ENCODE measurements at regions not wholly inside any gene's neighbourhood (a gene's known extent, or its start where the extent isn't known, plus 50 kb on each side); places are given as distances from the start of the nearest gene placed in this dataset.

- no peak overlapping the region for H3K4me3 ChIP-seq (ENCODE audit: low read depth in 1 of 2, low read length in 2 of 2)
- H3K4me1 ChIP-seq (ENCODE audit: control insufficient read depth in 1 of 2, insufficient read depth in 2 of 2, low read length in 2 of 2) = no peaks in the 10 kb centered on the region
- no peaks in the 10 kb centered on the region for H3K36me3 ChIP-seq (ENCODE audit: control insufficient read depth in 1 of 2, insufficient read depth in 2 of 2, low read length in 2 of 2)
- H3K27ac ChIP-seq (ENCODE audit: low read length) = no peak overlapping the region
- H3K27me3 ChIP-seq (ENCODE audit: low read depth, low read length) = no peaks in the 10 kb centered on the region
- H3K9me3 ChIP-seq (ENCODE audit: control insufficient read depth in 1 of 2, low read length in 2 of 2) = no peaks in the 10 kb centered on the region
Observed at GRCh38 chr6:100322886-100323285, 141.8 kb downstream of the SIM1 start.

GRCh38 chr6:100320686-100321085, 144.0 kb downstream of the SIM1 start:
- no peaks in the 10 kb centered on the region for H3K27me3 ChIP-seq (ENCODE audit: low read depth, low read length)
- H3K4me1 ChIP-seq (ENCODE audit: control insufficient read depth in 1 of 2, insufficient read depth in 2 of 2, low read length in 2 of 2) = no peaks in the 10 kb centered on the region
- no peak overlapping the region for H3K4me3 ChIP-seq (ENCODE audit: low read depth in 1 of 2, low read length in 2 of 2)
- no peak overlapping the region for H3K27ac ChIP-seq (ENCODE audit: low read length)
- H3K9me3 ChIP-seq (ENCODE audit: control insufficient read depth in 1 of 2, low read length in 2 of 2) = no peaks in the 10 kb centered on the region
- H3K36me3 ChIP-seq (ENCODE audit: control insufficient read depth in 1 of 2, insufficient read depth in 2 of 2, low read length in 2 of 2) = no peaks in the 10 kb centered on the region

GRCh38 chr6:100317031-100317430, 147.7 kb downstream of the SIM1 start:
- Histone ChIP-seq H3K9me3 (ENCODE audit: control insufficient read depth in 1 of 2, low read length in 2 of 2) (no peaks in the 10 kb centered on the region), H3K36me3 (ENCODE audit: control insufficient read depth in 1 of 2, insufficient read depth in 2 of 2, low read length in 2 of 2) (no peaks in the 10 kb centered on the region), H3K27ac (ENCODE audit: low read length) (no peak overlapping the region), H3K27me3 (ENCODE audit: low read depth, low read length) (no peaks in the 10 kb centered on the region), H3K4me3 (ENCODE audit: low read depth in 1 of 2, low read length in 2 of 2) (no peak overlapping the region), H3K4me1 (ENCODE audit: control insufficient read depth in 1 of 2, insufficient read depth in 2 of 2, low read length in 2 of 2) (no peaks in the 10 kb centered on the region)

DNA sequence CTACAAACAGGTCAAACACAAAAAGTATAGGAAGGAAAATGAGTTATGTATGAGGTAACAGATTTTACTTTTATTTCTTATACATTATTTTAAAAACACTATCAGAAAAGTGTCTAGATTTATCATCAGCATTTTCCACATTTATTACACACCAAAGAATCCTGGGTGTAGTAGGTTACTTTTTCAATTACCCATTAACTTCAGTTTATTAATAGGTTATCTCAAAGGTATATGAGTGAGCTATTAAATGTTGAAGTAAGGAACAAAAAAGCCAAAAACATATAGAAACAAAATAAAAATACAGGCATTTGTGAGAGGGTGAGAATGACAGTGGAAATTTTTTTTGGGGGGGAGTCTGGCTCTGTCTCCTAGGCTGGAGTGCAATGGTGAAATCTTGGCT, 150.5 kb downstream of the SIM1 start:
- Histone ChIP-seq H3K4me1 (ENCODE audit: control insufficient read depth in 1 of 2, insufficient read depth in 2 of 2, low read length in 2 of 2) (no peaks in the 10 kb centered on the region), H3K4me3 (ENCODE audit: low read depth in 1 of 2, low read length in 2 of 2) (no peak overlapping the region), H3K27ac (ENCODE audit: low read length) (no peak overlapping the region), H3K9me3 (ENCODE audit: control insufficient read depth in 1 of 2, low read length in 2 of 2) (no peaks in the 10 kb centered on the region), H3K27me3 (ENCODE audit: low read depth, low read length) (no peaks in the 10 kb centered on the region), H3K36me3 (ENCODE audit: control insufficient read depth in 1 of 2, insufficient read depth in 2 of 2, low read length in 2 of 2) (no peaks in the 10 kb centered on the region)

GRCh38 chr6:100311707-100312251, 152.9 kb downstream of the SIM1 start:
- Histone ChIP-seq H3K4me1 (ENCODE audit: control insufficient read depth in 1 of 2, insufficient read depth in 2 of 2, low read length in 2 of 2) (no peaks in the 10 kb centered on the region), H3K36me3 (ENCODE audit: control insufficient read depth in 1 of 2, insufficient read depth in 2 of 2, low read length in 2 of 2) (no peaks in the 10 kb centered on the region), H3K9me3 (ENCODE audit: control insufficient read depth in 1 of 2, low read length in 2 of 2) (no peaks in the 10 kb centered on the region), H3K27me3 (ENCODE audit: low read depth, low read length) (no peaks in the 10 kb centered on the region), H3K27ac (ENCODE audit: low read length) (no peak overlapping the region), H3K4me3 (ENCODE audit: low read depth in 1 of 2, low read length in 2 of 2) (no peak overlapping the region)

DNA sequence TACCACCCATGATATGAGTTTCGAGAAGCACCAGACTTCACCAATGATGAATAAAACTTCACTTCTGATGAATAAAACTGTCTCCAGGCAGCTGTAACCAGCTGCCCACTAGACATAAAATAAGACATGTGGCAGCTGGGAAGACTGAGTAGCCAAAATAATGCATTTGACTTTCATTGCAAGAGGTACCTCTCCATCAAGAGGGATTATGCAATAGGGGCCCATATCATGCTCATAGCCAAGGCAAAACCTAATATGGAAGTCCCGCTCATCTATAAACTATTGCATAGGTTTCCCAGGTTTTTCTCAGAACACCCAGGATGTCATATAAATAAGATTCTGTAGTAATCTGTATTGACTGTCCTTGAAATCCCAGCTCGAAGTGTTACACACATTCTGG, 155.5 kb downstream of the SIM1 start:
- H3K4me3 ChIP-seq (ENCODE audit: low read depth in 1 of 2, low read length in 2 of 2) = no peak overlapping the region
- H3K27ac ChIP-seq (ENCODE audit: low read length) = no peak overlapping the region
- H3K4me1 ChIP-seq (ENCODE audit: control insufficient read depth in 1 of 2, insufficient read depth in 2 of 2, low read length in 2 of 2) = no peaks in the 10 kb centered on the region
- no peaks in the 10 kb centered on the region for H3K27me3 ChIP-seq (ENCODE audit: low read depth, low read length)
- H3K36me3 ChIP-seq (ENCODE audit: control insufficient read depth in 1 of 2, insufficient read depth in 2 of 2, low read length in 2 of 2) = no peaks in the 10 kb centered on the region
- no peaks in the 10 kb centered on the region for H3K9me3 ChIP-seq (ENCODE audit: control insufficient read depth in 1 of 2, low read length in 2 of 2)

DNA sequence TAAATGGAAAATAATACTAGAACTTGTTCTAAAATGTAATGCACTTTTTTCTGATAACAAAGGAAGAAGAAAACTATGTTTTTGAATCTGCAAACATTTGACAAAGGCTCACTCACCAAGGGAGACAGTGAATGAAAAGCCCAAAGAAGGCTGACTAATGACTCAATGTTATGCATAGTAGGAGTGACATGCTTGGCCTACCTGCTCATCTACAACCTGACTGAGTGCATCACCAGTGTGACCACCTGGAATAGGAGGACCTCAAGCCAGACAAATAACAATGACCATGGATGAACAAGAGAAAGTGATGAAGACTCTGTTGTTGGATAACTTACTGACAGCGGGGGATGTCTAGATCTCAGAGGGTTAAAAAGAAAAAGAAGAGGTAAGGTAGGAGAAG, 157.2 kb downstream of the SIM1 start:
- Histone ChIP-seq H3K36me3 (ENCODE audit: control insufficient read depth in 1 of 2, insufficient read depth in 2 of 2, low read length in 2 of 2) (no peaks in the 10 kb centered on the region), H3K27me3 (ENCODE audit: low read depth, low read length) (no peaks in the 10 kb centered on the region), H3K4me3 (ENCODE audit: low read depth in 1 of 2, low read length in 2 of 2) (no peak overlapping the region)

DNA sequence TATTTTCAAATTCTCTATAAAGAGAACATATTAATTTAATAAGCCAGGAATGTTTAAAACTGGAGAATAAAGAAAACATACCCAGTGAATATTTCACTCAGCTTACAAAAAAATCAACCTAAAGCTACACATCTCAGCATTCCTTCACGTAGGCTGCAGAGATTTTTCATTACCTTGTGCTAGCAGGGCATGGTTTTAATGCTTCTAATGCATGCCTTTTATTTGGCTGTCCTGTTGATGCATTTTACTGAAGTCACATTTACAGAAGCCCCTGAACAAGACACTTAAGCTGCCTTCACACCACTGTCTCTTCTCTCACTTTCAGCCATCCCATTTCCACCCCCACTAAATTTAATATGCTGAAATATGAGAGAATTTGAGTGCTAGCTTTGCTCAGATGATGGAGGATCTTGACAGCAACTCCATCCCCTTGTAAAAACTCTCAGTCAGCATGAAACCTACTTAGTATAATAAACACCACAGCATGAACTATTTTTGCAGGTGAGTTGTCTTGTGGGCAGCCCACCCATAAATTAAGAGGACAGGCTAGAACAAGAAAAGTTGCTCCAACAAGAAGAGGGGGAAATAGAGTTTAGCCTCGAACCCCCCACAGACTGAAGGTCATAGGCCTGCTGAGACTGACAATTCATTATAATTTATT, 159.4 kb downstream of the SIM1 start:
- Histone ChIP-seq H3K36me3 (ENCODE audit: control insufficient read depth in 1 of 2, insufficient read depth in 2 of 2, low read length in 2 of 2) (no peaks in the 10 kb centered on the region), H3K4me1 (ENCODE audit: control insufficient read depth in 1 of 2, insufficient read depth in 2 of 2, low read length in 2 of 2) (no peaks in the 10 kb centered on the region), H3K27ac (ENCODE audit: low read length) (no peak overlapping the region), H3K27me3 (ENCODE audit: low read depth, low read length) (no peaks in the 10 kb centered on the region), H3K9me3 (ENCODE audit: control insufficient read depth in 1 of 2, low read length in 2 of 2) (no peaks in the 10 kb centered on the region), H3K4me3 (ENCODE audit: low read depth in 1 of 2, low read length in 2 of 2) (no peak overlapping the region)

More for the DNA sequence above, 157.2 kb downstream of the SIM1 start:
- no peaks in the 10 kb centered on the region for H3K9me3 ChIP-seq (ENCODE audit: control insufficient read depth in 1 of 2, low read length in 2 of 2)
- H3K27ac ChIP-seq (ENCODE audit: low read length) = no peak overlapping the region
- no peaks in the 10 kb centered on the region for H3K4me1 ChIP-seq (ENCODE audit: control insufficient read depth in 1 of 2, insufficient read depth in 2 of 2, low read length in 2 of 2)

GRCh38 chr6:100304575-100304974, 160.1 kb downstream of the SIM1 start:
- no peaks in the 10 kb centered on the region for H3K9me3 ChIP-seq (ENCODE audit: control insufficient read depth in 1 of 2, low read length in 2 of 2)
- no peaks in the 10 kb centered on the region for H3K36me3 ChIP-seq (ENCODE audit: control insufficient read depth in 1 of 2, insufficient read depth in 2 of 2, low read length in 2 of 2)
- no peaks in the 10 kb centered on the region for H3K27me3 ChIP-seq (ENCODE audit: low read depth, low read length)
- no peaks in the 10 kb centered on the region for H3K4me1 ChIP-seq (ENCODE audit: control insufficient read depth in 1 of 2, insufficient read depth in 2 of 2, low read length in 2 of 2)
- H3K27ac ChIP-seq (ENCODE audit: low read length) = no peak overlapping the region
- no peak overlapping the region for H3K4me3 ChIP-seq (ENCODE audit: low read depth in 1 of 2, low read length in 2 of 2)

- H3K4me1 ChIP-seq (ENCODE audit: control insufficient read depth in 1 of 2, insufficient read depth in 2 of 2, low read length in 2 of 2) = no peaks in the 10 kb centered on the region
- H3K4me3 ChIP-seq (ENCODE audit: low read depth in 1 of 2, low read length in 2 of 2) = no peak overlapping the region
- no peaks in the 10 kb centered on the region for H3K27me3 ChIP-seq (ENCODE audit: low read depth, low read length)
- no peaks in the 10 kb centered on the region for H3K36me3 ChIP-seq (ENCODE audit: control insufficient read depth in 1 of 2, insufficient read depth in 2 of 2, low read length in 2 of 2)
- H3K9me3 ChIP-seq (ENCODE audit: control insufficient read depth in 1 of 2, low read length in 2 of 2) = no peaks in the 10 kb centered on the region
- no peak overlapping the region for H3K27ac ChIP-seq (ENCODE audit: low read length)
Observed at GRCh38 chr6:100301731-100302130, 163.0 kb downstream of the SIM1 start.

DNA sequence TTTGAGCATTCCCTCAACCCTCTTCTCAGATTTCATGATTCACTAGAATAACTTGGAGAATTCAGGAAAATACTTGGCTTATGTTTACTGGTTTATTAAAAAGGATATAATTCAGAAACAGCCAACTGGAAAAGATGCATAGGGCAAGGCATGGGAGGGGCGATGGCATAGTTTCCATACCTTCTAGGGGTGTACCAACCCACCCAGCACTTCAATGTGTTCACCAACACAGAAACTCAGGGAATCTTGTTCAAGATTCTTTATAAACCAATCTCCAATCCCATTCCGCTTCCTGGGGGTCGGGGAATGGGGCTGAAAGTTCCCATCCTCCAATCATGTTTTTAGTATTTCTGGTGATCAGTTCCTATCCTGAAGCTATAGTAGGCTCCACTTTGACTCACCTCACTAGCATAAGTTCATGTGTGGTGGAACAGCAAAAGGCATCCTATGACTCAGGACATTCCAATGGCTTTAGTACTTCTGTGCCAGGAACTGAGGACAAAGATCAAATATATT, 164.4 kb downstream of the SIM1 start:
- H3K4me1 ChIP-seq (ENCODE audit: control insufficient read depth in 1 of 2, insufficient read depth in 2 of 2, low read length in 2 of 2) = no peaks in the 10 kb centered on the region
- H3K36me3 ChIP-seq (ENCODE audit: control insufficient read depth in 1 of 2, insufficient read depth in 2 of 2, low read length in 2 of 2) = no peaks in the 10 kb centered on the region
- H3K4me3 ChIP-seq (ENCODE audit: low read depth in 1 of 2, low read length in 2 of 2) = no peak overlapping the region
- no peaks in the 10 kb centered on the region for H3K27me3 ChIP-seq (ENCODE audit: low read depth, low read length)
- no peaks in the 10 kb centered on the region for H3K9me3 ChIP-seq (ENCODE audit: control insufficient read depth in 1 of 2, low read length in 2 of 2)
- no peak overlapping the region for H3K27ac ChIP-seq (ENCODE audit: low read length)
